GM23338 (cell line): ENCODE measurements at regions not wholly inside any gene's neighbourhood (a gene's known extent, or its start where the extent isn't known, plus 50 kb on each side); places are given as distances from the start of the nearest gene placed in this dataset.

Experiments used
- ATAC-seq: fragments of 200-7000 bp; cut with Tn5 transposase; 3 replicates; pipeline ENCODE4 v1.9.1; 2020
- DNase-seq: peaks from one replicate; pipeline ENCODE4 v3.0.0-alpha.2; 2015; ENCODE audit warnings: low spot score
- H2AFZ ChIP-seq: fragments of 200-600 bp; sonication (generic); 2 replicates; pipeline ENCODE4 v1.8.0; 2016; ENCODE audit warnings: antibody characterized with exemption, mild to moderate bottlenecking, moderate library complexity
- H3F3A ChIP-seq: fragments of 200-600 bp; sonication (generic); replicated peaks from 2 replicates; pipeline ENCODE4 v1.8.0; 2017; ENCODE audit warnings: antibody characterized with exemption, mixed run types, low read depth
- H3K27ac ChIP-seq: fragments of 200-600 bp; sonication (generic); 2 replicates; pipeline ENCODE4 v1.6.1; 2016; ENCODE audit warnings: low read depth
- H3K27me3 ChIP-seq: fragments of 200-600 bp; sonication (generic); 2 replicates; pipeline ENCODE4 v1.8.0; 2016; ENCODE audit warnings: mild to moderate bottlenecking, mixed run types, moderate library complexity; ENCODE audit not compliant: insufficient read depth
- H3K36me3 ChIP-seq: fragments of 200-600 bp; sonication (generic); 2 replicates; pipeline ENCODE4 v1.8.0; 2016; ENCODE audit warnings: mild to moderate bottlenecking; ENCODE audit not compliant: insufficient read depth
- H3K4me1 ChIP-seq: fragments of 200-600 bp; sonication (generic); 2 replicates; pipeline ENCODE4 v1.8.0; 2016; ENCODE audit warnings: mild to moderate bottlenecking, moderate library complexity; ENCODE audit not compliant: insufficient read depth
- H3K4me2 ChIP-seq: fragments of 200-600 bp; sonication (generic); 2 replicates; pipeline ENCODE4 v1.7.1; 2017; ENCODE audit warnings: mixed run types
- H3K4me3 ChIP-seq: fragments of 200-600 bp; sonication (generic); 2 replicates; pipeline ENCODE4 v1.6.1; 2016; ENCODE audit warnings: mixed run types
- H3K79me2 ChIP-seq: fragments of 200-600 bp; sonication (generic); replicated peaks from 2 replicates; pipeline ENCODE4 v1.8.0; 2017; ENCODE audit warnings: mild to moderate bottlenecking; ENCODE audit not compliant: insufficient read depth
- H3K9me2 ChIP-seq: fragments of 200-600 bp; sonication (generic); 2 replicates; pipeline ENCODE4 v1.8.0; 2017; ENCODE audit not compliant: insufficient read depth
- H4K20me1 ChIP-seq: fragments of 200-600 bp; sonication (generic); replicated peaks from 2 replicates; pipeline ENCODE4 v1.8.0; 2017; ENCODE audit warnings: mild to moderate bottlenecking; ENCODE audit not compliant: insufficient read depth
- H3K27ac Mint-ChIP-seq: 2 replicates; pipeline ENCODE4 v1.8.0; 2020; ENCODE audit warnings: inconsistent platforms, mild to moderate bottlenecking, moderate library complexity, mixed read lengths
- H3K27me3 Mint-ChIP-seq: 3 replicates; pipeline ENCODE4 v1.8.0; 2022; ENCODE audit warnings: low read depth, mild to moderate bottlenecking, moderate library complexity, mixed read lengths, inconsistent platforms; ENCODE audit not compliant: insufficient read depth, poor library complexity
- H3K36me3 Mint-ChIP-seq: 3 replicates; pipeline ENCODE4 v1.8.0; 2021; ENCODE audit warnings: low read depth, mild to moderate bottlenecking, inconsistent platforms, moderate library complexity, mixed read lengths
- H3K4me1 Mint-ChIP-seq: 3 replicates; pipeline ENCODE4 v1.8.0; 2020; ENCODE audit warnings: mild to moderate bottlenecking, inconsistent platforms, mixed read lengths
- H3K4me3 Mint-ChIP-seq: 3 replicates; pipeline ENCODE4 v1.8.0; 2021; ENCODE audit warnings: moderate library complexity, mild to moderate bottlenecking, inconsistent platforms, mixed read lengths
- H3K9me3 Mint-ChIP-seq: 3 replicates; pipeline ENCODE4 v1.8.0; 2020; ENCODE audit warnings: moderate library complexity, mild to moderate bottlenecking, inconsistent platforms, mixed read lengths
- CREB1 ChIP-seq: fragments of 250-450 bp; sonication (Bioruptor Pico); IDR thresholded peaks from 2 replicates; pipeline ENCODE4 v1.5.0; 2020; ENCODE audit warnings: low read depth, mild to moderate bottlenecking, moderate library complexity
- CTCF ChIP-seq, 2 experiments: fragments of 200-600 bp in 1 of 2; sonication (generic) in 1 of 2; conservative IDR thresholded peaks; 2 replicates each; pipeline versions ENCODE4 v1.5.1 to v1.6.1; 2016 to 2017; ENCODE audit warnings: antibody characterized with exemption in 2 of 2, low read depth in 2 of 2, mild to moderate bottlenecking in 2 of 2, moderate library complexity in 1 of 2
- ETS1 ChIP-seq: IDR thresholded peaks from 2 replicates; pipeline ENCODE4 v1.6.1; 2016; ENCODE audit warnings: antibody characterized with exemption
- EZH2 ChIP-seq: fragments of 200-600 bp; sonication (generic); IDR thresholded peaks from one replicate; pipeline ENCODE4 v1.8.0; 2017; ENCODE audit warnings: antibody characterized with exemption, mild to moderate bottlenecking, low read depth; ENCODE audit not compliant: unreplicated experiment
- EZH2phosphoT487 ChIP-seq: fragments of 200-600 bp; sonication (generic); IDR thresholded peaks from one replicate; pipeline ENCODE4 v1.8.1; 2018; ENCODE audit warnings: antibody characterized with exemption; ENCODE audit not compliant: unreplicated experiment
- NANOG ChIP-seq: IDR thresholded peaks from 2 replicates; pipeline ENCODE4 v1.6.1; 2016; ENCODE audit warnings: antibody characterized with exemption, borderline replicate concordance
- POLR2AphosphoS5 ChIP-seq: IDR thresholded peaks from 2 replicates; pipeline ENCODE4 v1.6.1; 2016; ENCODE audit warnings: antibody characterized with exemption, low read depth
- REST ChIP-seq: IDR thresholded peaks from one replicate; pipeline ENCODE4 v1.6.1; 2018; ENCODE audit warnings: antibody characterized with exemption; ENCODE audit not compliant: unreplicated experiment
- STAT1 ChIP-seq: IDR thresholded peaks from one replicate; pipeline ENCODE4 v1.6.1; 2016; ENCODE audit warnings: antibody characterized with exemption; ENCODE audit not compliant: unreplicated experiment
- ZNF114 ChIP-seq: fragments of 250-450 bp; sonication (Bioruptor Pico); IDR thresholded peaks from 2 replicates; pipeline ENCODE4 v1.5.0; 2020; ENCODE audit warnings: mild to moderate bottlenecking, moderate library complexity
- ZNF331 ChIP-seq: fragments of 250-450 bp; sonication (Bioruptor Pico); IDR thresholded peaks from 2 replicates; pipeline ENCODE4 v1.5.0; 2020; ENCODE audit warnings: low read depth, mild to moderate bottlenecking, moderate library complexity

GRCh38 chr1:221001167-221001566, 121.9 kb downstream of the HLX start (continued):
- no peak for TF ChIP-seq REST
- TF ChIP-seq EZH2: no peak
- no peak for TF ChIP-seq EZH2phosphoT487
- no peak for TF ChIP-seq NANOG
- no peak for TF ChIP-seq POLR2AphosphoS5
- no peak for TF ChIP-seq ZNF331 (CRISPR knock-in tag)
- TF ChIP-seq ETS1: no peak
- TF ChIP-seq CREB1 (CRISPR knock-in tag): no peak
- no peak for TF ChIP-seq STAT1
- TF ChIP-seq ZNF114: no peak
- no peak for TF ChIP-seq CTCF (conservative IDR thresholded peaks at IDR 0.05; ENCODE audit: low read depth in 2 of 2)

- H3K9me3 Mint-ChIP-seq: no peaks in the 10 kb centered on the region; the same call in 1 of the 3 replicates
- no peaks in the 10 kb centered on the region for H3K4me1 Mint-ChIP-seq
- TF ChIP-seq EZH2 (no peak), CTCF (conservative IDR thresholded peaks at IDR 0.05; ENCODE audit: low read depth in 2 of 2) (no peak), REST (no peak)
These were observed 123.4 kb downstream of the HLX start for GRCh38 chr1:221002601-221003000.

More at GRCh38 chr1:221002601-221003000, 123.4 kb downstream of the HLX start:
- Histone ChIP-seq H4K20me1 (no peaks in the 10 kb centered on the region), H3K4me3 (no peak overlapping the region), H3K27ac (no peak overlapping the region), H3F3A (no peaks in the 10 kb centered on the region), H3K4me1 (no peaks in the 10 kb centered on the region), H3K4me2 (no peak overlapping the region), H2AFZ (no peak overlapping the region), H3K9me2 (no peaks in the 10 kb centered on the region), H3K27me3 (no peaks in the 10 kb centered on the region), H3K36me3 (no peaks in the 10 kb centered on the region; the same call in 1 of the 2 replicates), H3K79me2 (no peaks in the 10 kb centered on the region)
- Mint-ChIP-seq H3K4me3 (no peak overlapping the region), H3K27ac (no peak overlapping the region), H3K27me3 (no peaks in the 10 kb centered on the region), H3K36me3 (no peaks in the 10 kb centered on the region)
- no peak for DNase-seq
- no peak for ATAC-seq
